SIG-M5 treated with dmso at 0.1 percent for 504 hours (cell line): ENCODE measurements at regions not wholly inside any gene's neighbourhood (a gene's known extent, or its start where the extent isn't known, plus 50 kb on each side); places are given as distances from the start of the nearest gene placed in this dataset.

ENCODE experiments used
- DNase-seq: peaks from one replicate; lab custom pipeline; 2025; ENCODE audit not compliant: unreplicated experiment; lab: John Stamatoyannopoulos, UW

DNA sequence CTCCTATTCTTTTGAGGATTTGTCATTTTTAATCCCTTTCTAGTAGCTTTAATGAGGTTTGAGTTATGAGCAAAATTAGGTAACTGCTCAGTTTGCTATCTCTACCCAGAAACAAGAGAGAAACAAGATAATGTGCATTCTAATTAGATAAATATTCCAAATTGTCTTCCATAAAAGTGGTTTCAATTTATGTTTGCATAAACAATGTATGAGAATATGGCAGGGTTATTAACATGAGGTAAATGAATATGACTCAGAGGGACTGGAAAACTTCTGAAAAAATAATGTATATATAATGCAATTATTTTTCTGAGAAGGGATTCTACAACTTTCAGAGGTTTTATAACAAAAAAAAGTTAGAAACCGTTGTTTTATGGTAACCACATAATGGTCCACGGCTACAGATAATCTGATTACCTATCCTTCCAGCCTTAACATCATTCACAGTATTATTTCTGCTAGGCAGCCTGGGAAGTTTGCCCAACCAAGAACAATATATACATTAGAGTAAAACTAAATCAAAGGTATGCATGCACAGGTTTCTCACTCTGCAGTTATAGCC is 101.2 kb downstream of the CRPPA start:
- no peak for DNase-seq

- no peak for DNase-seq
These were observed 102.1 kb downstream of the CRPPA start for GRCh38 chr7:16318989-16319915.

DNA sequence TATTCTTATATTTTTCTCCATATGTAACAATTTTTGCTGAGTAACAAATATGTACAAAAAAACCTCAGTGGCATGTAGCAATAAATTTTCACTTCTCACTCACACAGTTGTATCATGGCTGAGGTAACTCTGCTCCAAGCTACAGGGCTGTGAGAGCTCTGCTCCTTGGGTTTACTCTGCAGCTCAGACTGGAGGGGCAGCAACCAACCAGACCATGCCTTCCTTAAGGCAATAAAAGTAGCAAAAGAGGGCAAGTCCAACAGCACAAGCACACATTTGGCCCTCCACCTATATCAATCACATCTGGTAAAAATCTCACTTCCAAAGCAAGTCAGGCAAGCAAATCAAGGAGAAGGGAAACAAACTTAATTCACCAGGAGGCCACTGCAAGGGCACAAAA is 102.9 kb downstream of the CRPPA start:
- DNase-seq: no peak

DNA sequence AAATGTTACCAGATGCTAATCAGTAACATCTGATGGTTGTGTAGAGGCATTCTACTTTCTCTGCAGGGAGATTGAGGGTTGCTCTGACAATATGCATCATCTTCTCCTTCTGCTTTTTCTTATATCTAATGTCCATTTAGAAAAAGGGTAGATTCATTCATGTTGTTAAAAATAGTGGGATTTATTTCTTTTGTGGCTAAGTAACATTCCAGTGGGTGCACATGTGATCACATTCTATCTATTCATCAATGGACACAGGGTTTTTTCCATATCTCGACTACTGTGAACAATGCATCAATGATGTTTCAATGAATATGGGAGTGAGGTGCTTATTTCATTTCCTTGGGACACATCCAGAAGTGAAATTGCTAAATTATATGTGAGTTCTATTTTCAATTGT is 103.9 kb downstream of the CRPPA start:
- no peak for DNase-seq

- no peak for DNase-seq
These were observed 106.1 kb downstream of the CRPPA start for GRCh38 chr7:16315280-16315679.

DNA sequence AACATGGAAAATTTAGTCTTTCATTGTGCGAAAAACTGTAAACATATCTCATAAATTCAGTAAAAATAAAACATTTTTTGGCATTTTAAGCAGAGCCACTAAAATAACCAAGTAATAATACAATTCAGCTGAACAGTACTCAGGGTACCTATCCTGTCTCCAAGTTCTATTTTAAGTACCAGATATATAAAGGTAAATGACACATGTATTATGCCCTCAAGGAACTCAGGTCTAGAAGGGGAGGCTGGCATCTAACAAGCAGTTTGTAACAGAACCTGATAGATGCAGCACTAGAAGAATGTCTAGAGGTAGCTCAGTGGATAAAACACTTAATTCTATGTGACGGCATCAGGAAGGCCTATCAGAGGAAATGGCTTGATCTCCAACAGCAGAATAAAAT is 112.2 kb downstream of the CRPPA start:
- DNase-seq: no peak

- no peak for DNase-seq
These were observed 120.0 kb downstream of the CRPPA start for GRCh38 chr7:16301291-16301690.

GRCh38 chr7:16300361-16300895 is 120.9 kb downstream of the CRPPA start:
- DNase-seq: no peak

DNA sequence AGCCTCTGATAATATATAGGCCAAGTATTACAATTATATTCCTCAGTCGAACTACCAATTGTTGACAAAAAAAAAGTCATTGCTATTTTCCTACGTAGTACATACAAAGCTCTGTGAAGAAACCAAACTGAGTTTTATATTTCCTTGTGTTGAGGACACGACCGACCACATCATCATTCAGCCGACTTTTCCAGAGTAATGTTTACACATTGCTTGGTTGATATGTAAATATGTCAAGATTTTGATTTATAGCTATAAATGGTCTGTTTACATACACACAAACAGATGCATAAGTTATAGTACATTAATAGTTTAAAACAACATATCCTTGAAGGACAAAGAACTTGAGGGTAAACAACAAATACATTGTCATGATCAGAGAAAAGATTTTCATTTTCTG is 121.5 kb downstream of the CRPPA start:
- no peak for DNase-seq

DNA sequence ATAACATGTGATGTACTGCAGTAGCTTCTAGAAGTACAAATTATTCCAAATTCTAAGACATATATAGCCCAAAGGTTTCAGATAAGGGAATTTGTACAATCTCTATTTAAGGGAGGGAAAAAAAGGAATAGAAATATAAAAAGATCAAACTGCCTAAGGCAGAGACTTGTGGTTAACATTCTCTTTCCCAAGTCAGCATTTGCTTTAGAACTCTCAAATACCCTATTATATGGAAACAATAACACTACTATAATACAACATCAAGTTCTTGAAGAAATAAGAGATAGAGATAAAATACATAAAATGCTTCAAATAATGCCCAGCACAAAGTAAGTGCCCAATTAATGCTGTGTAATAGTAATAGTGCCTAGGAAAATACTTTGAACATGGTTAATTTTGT is 123.1 kb downstream of the CRPPA start:
- DNase-seq: no peak

DNA sequence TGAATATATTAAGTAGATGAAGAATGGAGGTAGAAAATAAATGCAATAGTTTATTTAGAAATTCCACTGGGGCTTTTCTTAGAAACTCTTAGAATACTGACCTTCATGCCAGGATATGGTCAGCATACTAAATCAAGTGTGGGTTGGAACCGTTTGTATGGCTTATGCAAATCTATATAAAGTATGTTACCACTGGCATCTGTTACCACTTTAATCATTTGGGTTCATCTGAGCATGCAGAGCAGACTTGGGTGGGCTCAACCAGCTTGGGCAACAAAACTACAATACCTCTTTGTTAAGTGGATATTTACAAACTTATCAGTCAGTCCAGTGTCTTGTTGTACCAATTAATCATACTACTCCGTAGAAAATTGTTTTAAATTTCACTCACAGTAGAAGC is 125.8 kb downstream of the CRPPA start:
- DNase-seq: no peak

DNA sequence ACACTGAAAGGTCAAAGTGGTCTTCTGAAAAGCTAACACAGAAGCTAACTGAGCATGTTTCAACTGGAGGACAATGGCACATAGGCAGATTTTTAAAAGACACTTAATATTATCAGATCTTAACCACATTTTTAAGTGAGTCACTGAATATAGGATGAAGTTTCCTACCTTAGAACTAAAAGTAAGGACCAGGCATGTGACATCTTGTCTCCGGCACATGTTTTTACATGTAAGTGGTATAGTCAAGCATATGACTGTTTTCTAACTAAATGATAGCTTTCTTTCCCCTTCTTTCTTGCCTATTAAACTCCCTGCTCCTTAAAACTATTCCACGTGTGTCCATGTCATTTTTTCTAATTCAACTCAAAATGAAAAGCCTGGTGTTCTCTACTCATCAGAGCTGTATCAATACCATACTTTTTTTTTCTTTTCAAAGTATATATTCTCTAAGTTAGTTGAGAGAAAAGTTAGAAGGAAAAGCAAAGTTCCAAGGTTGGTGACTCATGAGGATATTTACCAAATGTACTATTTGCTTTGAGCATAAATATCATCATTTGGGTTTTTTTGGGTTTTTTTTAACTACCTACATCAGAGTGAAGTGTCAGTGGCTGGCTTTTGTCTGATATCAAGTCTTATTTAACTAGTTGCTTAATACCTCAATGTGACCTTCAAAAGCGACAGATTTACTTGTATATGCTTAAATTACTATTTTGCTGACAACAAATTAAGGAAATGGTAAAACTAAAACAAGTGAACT is 127.5 kb downstream of the CRPPA start:
- no peak for DNase-seq

- DNase-seq: no peak
These were observed 136.8 kb downstream of the CRPPA start for GRCh38 chr7:16284581-16284980.

DNA sequence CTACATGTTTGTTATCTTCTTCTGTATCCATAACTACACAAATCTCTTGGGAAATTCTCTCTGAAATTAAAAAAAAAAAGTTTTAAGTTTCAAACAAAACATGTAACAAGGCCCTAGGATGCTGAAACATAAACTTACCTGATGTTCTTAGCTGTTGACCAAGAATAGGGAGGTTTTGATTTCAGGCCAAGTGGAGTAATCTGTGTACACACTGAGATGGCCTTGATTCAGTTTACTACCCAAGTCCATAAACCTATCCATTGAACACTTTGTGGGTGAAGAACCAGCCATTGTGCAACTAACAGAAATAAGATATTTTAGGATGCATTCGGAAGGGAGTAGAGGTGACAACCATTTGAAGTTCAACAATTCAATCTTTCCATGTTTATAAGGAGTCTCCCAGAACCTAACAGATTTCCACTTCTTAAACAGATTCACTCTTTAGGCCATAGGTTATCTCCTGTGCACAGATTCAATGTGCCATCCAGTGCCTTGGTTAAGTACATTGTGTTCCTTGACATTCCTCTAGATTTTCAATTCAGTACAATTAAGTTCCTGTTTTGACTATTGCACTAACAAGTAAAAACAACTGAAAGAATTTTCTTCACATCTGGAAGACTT is 143.1 kb downstream of the CRPPA start:
- DNase-seq: no peak

GRCh38 chr7:16271990-16272665 is 149.2 kb downstream of the CRPPA start:
- no peak for DNase-seq

DNA sequence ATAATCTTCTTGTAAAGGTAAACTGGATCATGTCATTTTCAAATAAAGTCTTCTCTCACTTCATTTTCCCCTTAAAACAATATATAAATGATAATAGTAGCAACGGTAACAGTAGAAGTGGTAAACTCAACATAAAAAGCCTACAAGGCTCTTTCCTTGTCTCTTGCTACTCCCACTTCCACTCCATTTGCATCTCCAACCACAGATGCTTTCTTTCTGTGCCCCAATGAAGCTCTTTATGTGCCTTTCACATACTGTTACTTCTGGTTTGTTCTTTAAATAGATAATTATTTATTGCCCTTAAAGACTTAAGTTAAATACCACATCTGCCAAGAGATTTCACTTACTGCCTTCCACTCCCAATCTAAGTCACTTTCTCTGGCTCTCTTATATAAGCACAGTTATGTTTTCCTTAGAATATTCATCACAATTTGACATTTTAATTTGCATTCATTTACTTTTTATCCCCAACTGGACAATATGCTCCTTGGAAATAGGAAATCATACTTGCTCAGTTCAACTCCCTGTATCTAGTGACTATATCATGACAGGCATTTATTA is 149.9 kb downstream of the CRPPA start:
- DNase-seq: no peak

DNA sequence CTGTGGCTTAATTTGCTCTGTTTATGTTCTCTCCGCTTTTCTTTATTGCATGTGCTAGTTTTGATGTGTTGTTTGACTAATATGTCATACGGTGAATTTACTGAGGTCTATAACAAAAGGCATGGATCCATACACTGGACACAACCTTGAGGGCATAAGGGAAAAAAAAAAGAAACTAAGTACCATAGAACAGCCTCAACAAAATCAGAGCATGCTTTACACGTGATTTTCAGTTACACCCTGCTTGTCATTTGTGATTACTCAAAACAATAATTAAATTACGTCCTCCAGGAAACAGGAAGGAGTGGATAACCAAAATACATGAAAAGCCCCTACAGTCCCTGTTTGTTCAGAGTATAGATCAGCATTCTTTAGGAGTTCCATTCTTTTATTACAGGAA is 150.5 kb downstream of the CRPPA start:
- DNase-seq: no peak

GRCh38 chr7:16268821-16269768 is 152.2 kb downstream of the CRPPA start:
- DNase-seq: no peak
